H1 (cell line): ENCODE measurements at regions not wholly inside any gene's neighbourhood (a gene's known extent, or its start where the extent isn't known, plus 50 kb on each side); places are given as distances from the start of the nearest gene placed in this dataset.

Experiments
- CTCF ChIA-PET: fragments of 300-600 bp; sonication (Branson Sonifier 250); formaldehyde crosslinking; loops from one replicate; lab custom pipeline; 2021; ENCODE audit not compliant: partially characterized antibody; lab: Charles Lee
- POLR2A ChIA-PET: fragments of 300-600 bp; sonication (Branson Sonifier 250); formaldehyde crosslinking; loops from one replicate; lab custom pipeline; 2021; ENCODE audit warnings: inconsistent platforms; ENCODE audit not compliant: partially characterized antibody; lab: Charles Lee
- DNase-seq, 2 experiments: peaks; one replicate each; pipeline versions ENCODE4 v3.0.0 to v3.0.0-alpha.2; 2010 to 2022; ENCODE audit warnings: low spot score in 2 of 2, low read depth in 1 of 2, mixed read lengths in 1 of 2
- FAIRE-seq: peaks from 2 replicates; lab custom pipeline; 2011; peaks lifted over from hg19 to GRCh38; lab: Jason Lieb, UNC
- H2AFZ ChIP-seq: 2 replicates; pipeline ENCODE4 v1.8.1; 2012; ENCODE audit warnings: low read length, inconsistent platforms
- H2AK5ac ChIP-seq: 2 replicates; pipeline ENCODE4 v1.6.1; 2013; ENCODE audit warnings: low read depth, low read length
- H2BK120ac ChIP-seq: replicated peaks from 2 replicates; pipeline ENCODE3; 2013; ENCODE audit warnings: low read depth, low read length, inconsistent platforms
- H2BK12ac ChIP-seq: 2 replicates; pipeline ENCODE4 v1.6.1; 2013; ENCODE audit warnings: low read depth, low read length
- H2BK15ac ChIP-seq: 2 replicates; pipeline ENCODE4 v1.6.1; 2013; ENCODE audit warnings: low read length
- H2BK20ac ChIP-seq: 2 replicates; pipeline ENCODE4 v1.6.1; 2013; ENCODE audit warnings: low read length
- H2BK5ac ChIP-seq: 2 replicates; pipeline ENCODE4 v1.6.1; 2013; ENCODE audit warnings: low read depth, low read length
- H3K14ac ChIP-seq: 2 replicates; pipeline ENCODE4 v1.6.1; 2013; ENCODE audit warnings: inconsistent platforms; ENCODE audit not compliant: insufficient read length
- H3K18ac ChIP-seq: 2 replicates; pipeline ENCODE4 v1.6.1; 2013; ENCODE audit warnings: low read length; ENCODE audit errors: extremely low read depth
- H3K23ac ChIP-seq: 2 replicates; pipeline ENCODE4 v1.6.1; 2013; ENCODE audit warnings: inconsistent platforms; ENCODE audit not compliant: insufficient read length
- H3K23me2 ChIP-seq: 2 replicates; pipeline ENCODE4 v1.6.1; 2013; ENCODE audit warnings: low read depth, low read length
- H3K27ac ChIP-seq: 2 replicates; pipeline ENCODE4 v1.6.1; 2011; ENCODE audit warnings: low read depth, low read length, inconsistent platforms
- H3K27me3 ChIP-seq, 4 experiments: replicated peaks in 1 of 4; 1 replicate in 1 of 4; 2 replicates in 3 of 4; pipeline versions ENCODE4 v1.6.1 to v1.8.1; 2011 to 2013; ENCODE audit warnings: low read length in 3 of 4, mild to moderate bottlenecking in 3 of 4, inconsistent platforms in 2 of 4, mixed read lengths in 2 of 4, moderate library complexity in 1 of 4; ENCODE audit not compliant: control insufficient read depth in 3 of 4, insufficient read depth in 3 of 4; ENCODE audit errors: extremely low read depth in 1 of 4
- H3K36me3 ChIP-seq, 4 experiments: 2 replicates each; pipeline versions ENCODE4 v1.6.1 to v1.8.1; 2011 to 2013; ENCODE audit warnings: mild to moderate bottlenecking in 4 of 4, low read length in 3 of 4, moderate library complexity in 2 of 4, control low read depth in 1 of 4, inconsistent platforms in 1 of 4; ENCODE audit not compliant: insufficient read depth in 4 of 4, control insufficient read depth in 2 of 4
- H3K4ac ChIP-seq: replicated peaks from 2 replicates; pipeline ENCODE3; 2013; ENCODE audit warnings: low read length, low read depth, mixed read lengths, inconsistent platforms; ENCODE audit not compliant: insufficient read length
- H3K4me1 ChIP-seq, 4 experiments: replicated peaks in 1 of 4; 1 replicate in 1 of 4; 2 replicates in 3 of 4; pipeline versions ENCODE4 v1.6.1 to v1.8.1; 2011 to 2013; ENCODE audit warnings: low read length in 3 of 4, inconsistent platforms in 2 of 4, mixed read lengths in 1 of 4; ENCODE audit not compliant: insufficient read depth in 4 of 4, control insufficient read depth in 3 of 4
- H3K4me2 ChIP-seq, 2 experiments: 2 replicates each; pipeline versions ENCODE4 v1.6.1 to v1.8.1; 2011 to 2013; ENCODE audit warnings: low read depth in 2 of 2, low read length in 2 of 2, control low read depth in 1 of 2, inconsistent platforms in 1 of 2, mild to moderate bottlenecking in 1 of 2; ENCODE audit not compliant: insufficient read depth in 1 of 2
- H3K4me3 ChIP-seq, 4 experiments: fragments of 200-600, 300-600 bp in 1 of 4; sonication (generic), shearing (Covaris generic), sonication (Bioruptor Twin) in 1 of 4; 2 replicates each; pipeline versions ENCODE4 v1.5.1 to v1.8.1; 2011 to 2016; ENCODE audit warnings: low read length in 4 of 4, low read depth in 3 of 4, control low read depth in 2 of 4, inconsistent platforms in 2 of 4, mild to moderate bottlenecking in 2 of 4, mixed read lengths in 1 of 4, moderate library complexity in 1 of 4; ENCODE audit not compliant: insufficient read depth in 2 of 4; ENCODE audit errors: extremely low read depth in 1 of 4
- H3K56ac ChIP-seq: replicated peaks from 2 replicates; pipeline ENCODE3; 2013; ENCODE audit warnings: low read depth, mild to moderate bottlenecking, mixed read lengths, low read length, inconsistent platforms; ENCODE audit not compliant: insufficient read length
- H3K79me1 ChIP-seq: 2 replicates; pipeline ENCODE4 v1.6.1; 2013; ENCODE audit warnings: low read depth, low read length, control low read depth
- H3K79me2 ChIP-seq, 2 experiments: 2 replicates each; pipeline versions ENCODE4 v1.6.1 to v1.8.1; 2012 to 2013; ENCODE audit warnings: low read length in 2 of 2, mild to moderate bottlenecking in 2 of 2, inconsistent platforms in 1 of 2; ENCODE audit not compliant: insufficient read depth in 2 of 2, control insufficient read depth in 1 of 2
- H3K9ac ChIP-seq, 4 experiments: replicated peaks in 1 of 4; 1 replicate in 1 of 4; 2 replicates in 3 of 4; pipeline versions ENCODE4 v1.6.1 to v1.8.1; 2011 to 2013; ENCODE audit warnings: low read depth in 3 of 4, low read length in 3 of 4, control low read depth in 2 of 4, mild to moderate bottlenecking in 2 of 4, moderate library complexity in 2 of 4, inconsistent platforms in 1 of 4; ENCODE audit errors: extremely low read depth in 1 of 4
- H3K9me3 ChIP-seq, 2 experiments: 2 replicates each; pipeline versions ENCODE4 v1.6.1 to v1.8.1; 2012 to 2013; ENCODE audit warnings: mild to moderate bottlenecking in 2 of 2, moderate library complexity in 2 of 2, control low read depth in 1 of 2, inconsistent platforms in 1 of 2, low read depth in 1 of 2, low read length in 1 of 2, mixed read lengths in 1 of 2; ENCODE audit not compliant: insufficient read depth in 2 of 2
- H4K20me1 ChIP-seq, 2 experiments: replicated peaks in 1 of 2; 2 replicates each; pipeline versions ENCODE3 to v1.8.1; 2011 to 2013; ENCODE audit warnings: inconsistent platforms in 2 of 2, low read length in 2 of 2, mild to moderate bottlenecking in 1 of 2; ENCODE audit not compliant: insufficient read depth in 2 of 2, control insufficient read depth in 1 of 2
- H4K5ac ChIP-seq: 2 replicates; pipeline ENCODE4 v1.6.1; 2013; ENCODE audit warnings: low read length, low read depth, mixed read lengths, inconsistent platforms; ENCODE audit not compliant: insufficient read length
- H4K8ac ChIP-seq: 2 replicates; pipeline ENCODE4 v1.8.0; 2013; ENCODE audit warnings: mild to moderate bottlenecking, moderate library complexity, low read length, inconsistent platforms; ENCODE audit not compliant: insufficient read depth; ENCODE audit errors: extremely low read depth
- H4K91ac ChIP-seq: replicated peaks from 2 replicates; pipeline ENCODE3; 2013; ENCODE audit warnings: low read length, mixed read lengths, inconsistent platforms; ENCODE audit not compliant: insufficient read length
- CBX8 ChIP-seq: fragments of 300-800, 300-1000 bp; sonication (generic); IDR thresholded peaks from 2 replicates; pipeline ENCODE4 v1.7.1; 2016; ENCODE audit warnings: low read depth, low read length, borderline replicate concordance
- FOSL1 ChIP-seq: IDR thresholded peaks from 2 replicates; pipeline ENCODE4 v1.6.1; 2011; ENCODE audit warnings: mild to moderate bottlenecking, low read depth, low read length, moderate library complexity; ENCODE audit not compliant: insufficient read depth
- GABPA ChIP-seq: IDR thresholded peaks from 2 replicates; pipeline ENCODE4 v1.6.1; 2011; ENCODE audit warnings: mild to moderate bottlenecking, low read length, moderate library complexity, borderline replicate concordance; ENCODE audit not compliant: insufficient read depth
- HDAC2 ChIP-seq, 2 experiments: fragments of 300-600 bp in 1 of 2; sonication (generic) in 1 of 2; IDR thresholded peaks; 2 replicates each; pipeline ENCODE4 v1.6.1; 2011 to 2012; ENCODE audit warnings: low read depth in 2 of 2, low read length in 2 of 2, mild to moderate bottlenecking in 2 of 2, moderate library complexity in 2 of 2, borderline replicate concordance in 1 of 2, inconsistent platforms in 1 of 2
- JUN ChIP-seq: IDR thresholded peaks from 2 replicates; pipeline ENCODE4 v1.6.1; 2011; ENCODE audit warnings: low read depth, mild to moderate bottlenecking, improper control_type of control experiment, low read length
- KDM4A ChIP-seq: IDR thresholded peaks from one replicate; pipeline ENCODE4 v1.7.1; 2012; ENCODE audit warnings: low read depth, mild to moderate bottlenecking, moderate library complexity, low read length, inconsistent platforms; ENCODE audit not compliant: severe bottlenecking
- RAD21 ChIP-seq, 2 experiments: IDR thresholded peaks in 1 of 2; conservative IDR thresholded peaks in 1 of 2; 2 replicates each; pipeline ENCODE4 v1.6.1; 2011; ENCODE audit warnings: low read depth in 2 of 2, low read length in 2 of 2, improper control_type of control experiment in 1 of 2, inconsistent platforms in 1 of 2, mild to moderate bottlenecking in 1 of 2, moderate library complexity in 1 of 2
- RBBP5 ChIP-seq: IDR thresholded peaks from 2 replicates; pipeline ENCODE4 v1.7.1; 2012; ENCODE audit warnings: low read depth, mild to moderate bottlenecking, inconsistent platforms, low read length, moderate library complexity, borderline replicate concordance
- TAF7 ChIP-seq: optimal IDR thresholded peaks from 2 replicates; pipeline ENCODE3; 2011; ENCODE audit warnings: low read depth, mild to moderate bottlenecking, inconsistent platforms, low read length, moderate library complexity, borderline replicate concordance
- ZNF274 ChIP-seq: IDR thresholded peaks from 2 replicates; pipeline ENCODE4 v1.7.0; 2012; ENCODE audit warnings: low read length, borderline replicate concordance; ENCODE audit errors: extremely low read depth
- TF ChIP-seq, protein P1 (sequence below): IDR thresholded peaks from 2 replicates; pipeline ENCODE4 v1.6.1; 2012; ENCODE audit warnings: low read length, inconsistent platforms
- TF ChIP-seq, protein P2 (sequence below): IDR thresholded peaks from 2 replicates; pipeline ENCODE4 v1.6.1; 2012; ENCODE audit warnings: inconsistent platforms

DNA sequence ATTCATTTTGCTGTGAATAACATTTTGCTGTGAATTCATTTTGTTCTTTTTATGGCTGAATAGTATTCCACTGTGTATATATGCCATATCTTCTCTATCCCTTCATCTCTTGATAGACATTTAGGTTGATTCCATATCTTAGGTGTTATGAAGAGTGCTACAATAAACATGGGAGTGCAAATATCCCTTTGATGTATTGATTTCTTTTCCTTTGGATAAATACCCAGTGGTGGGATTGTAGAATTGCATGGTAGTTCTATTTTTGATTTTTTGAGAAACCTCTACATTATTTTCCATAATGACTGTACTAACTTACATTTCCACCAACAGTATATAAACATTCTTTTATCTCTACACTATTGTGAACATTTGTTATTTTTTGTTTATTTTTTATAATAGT, 555.9 kb downstream of the PDHA2 start:
- no peak overlapping the region for H2BK12ac ChIP-seq
- H3K18ac ChIP-seq: no peak overlapping the region
- H3K4me3 ChIP-seq: no peak overlapping the region
- no peak overlapping the region for H4K5ac ChIP-seq
- no peak overlapping the region for H3K23ac ChIP-seq
- H2BK120ac ChIP-seq: no peak overlapping the region
- DNase-seq (no peak), FAIRE-seq (no peak)
- no peak overlapping the region for H3K4me2 ChIP-seq
- H3K27ac ChIP-seq: no peak overlapping the region
- H4K91ac ChIP-seq: no peak overlapping the region
- no peak overlapping the region for H3K4ac ChIP-seq
- POLR2A ChIA-PET: no interaction called here
- H3K9me3 ChIP-seq: no peaks in the 10 kb centered on the region
- H3K23me2 ChIP-seq: no peaks in the 10 kb centered on the region
- H2BK15ac ChIP-seq: no peak overlapping the region
- no peak overlapping the region for H3K56ac ChIP-seq
- no peaks in the 10 kb centered on the region for H4K20me1 ChIP-seq
- H3K27me3 ChIP-seq: no peaks in the 10 kb centered on the region
- no peak overlapping the region for H2AK5ac ChIP-seq
- no peaks in the 10 kb centered on the region for H3K36me3 ChIP-seq
- no peaks in the 10 kb centered on the region for H3K79me1 ChIP-seq
- H2BK5ac ChIP-seq: no peak overlapping the region
- no peaks in the 10 kb centered on the region for H3K4me1 ChIP-seq
- H3K79me2 ChIP-seq: no peaks in the 10 kb centered on the region
- CTCF ChIA-PET: interaction anchor here (0.6 kb wide), 1 partner anchor 46 kb away, joined by 4 read pairs; no protein-coding TSS in a partner anchor
- no peak overlapping the region for H2AFZ ChIP-seq
- no peak overlapping the region for H3K14ac ChIP-seq
- H3K9ac ChIP-seq: no peak overlapping the region
- H2BK20ac ChIP-seq: no peak overlapping the region
- H4K8ac ChIP-seq: no peak overlapping the region
- no peak for TF ChIP-seq ZNF274
- no peak for TF ChIP-seq TAF7
- TF ChIP-seq, protein P1, sequence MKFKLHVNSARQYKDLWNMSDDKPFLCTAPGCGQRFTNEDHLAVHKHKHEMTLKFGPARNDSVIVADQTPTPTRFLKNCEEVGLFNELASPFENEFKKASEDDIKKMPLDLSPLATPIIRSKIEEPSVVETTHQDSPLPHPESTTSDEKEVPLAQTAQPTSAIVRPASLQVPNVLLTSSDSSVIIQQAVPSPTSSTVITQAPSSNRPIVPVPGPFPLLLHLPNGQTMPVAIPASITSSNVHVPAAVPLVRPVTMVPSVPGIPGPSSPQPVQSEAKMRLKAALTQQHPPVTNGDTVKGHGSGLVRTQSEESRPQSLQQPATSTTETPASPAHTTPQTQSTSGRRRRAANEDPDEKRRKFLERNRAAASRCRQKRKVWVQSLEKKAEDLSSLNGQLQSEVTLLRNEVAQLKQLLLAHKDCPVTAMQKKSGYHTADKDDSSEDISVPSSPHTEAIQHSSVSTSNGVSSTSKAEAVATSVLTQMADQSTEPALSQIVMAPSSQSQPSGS: no peak
- no peak for TF ChIP-seq JUN
- no peak for TF ChIP-seq RAD21 (IDR thresholded peaks at IDR 0.05 in 1 of 2, conservative IDR thresholded peaks at IDR 0.05 in 1 of 2; ENCODE audit: low read depth in 2 of 2, low read length in 2 of 2)
- TF ChIP-seq RBBP5: no peak
- TF ChIP-seq, protein P2, sequence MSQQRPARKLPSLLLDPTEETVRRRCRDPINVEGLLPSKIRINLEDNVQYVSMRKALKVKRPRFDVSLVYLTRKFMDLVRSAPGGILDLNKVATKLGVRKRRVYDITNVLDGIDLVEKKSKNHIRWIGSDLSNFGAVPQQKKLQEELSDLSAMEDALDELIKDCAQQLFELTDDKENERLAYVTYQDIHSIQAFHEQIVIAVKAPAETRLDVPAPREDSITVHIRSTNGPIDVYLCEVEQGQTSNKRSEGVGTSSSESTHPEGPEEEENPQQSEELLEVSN: no peak
- TF ChIP-seq HDAC2 (IDR thresholded peaks at IDR 0.05; ENCODE audit: borderline replicate concordance in 1 of 2, low read depth in 2 of 2, low read length in 2 of 2): no peak
- no peak for TF ChIP-seq KDM4A
- no peak for TF ChIP-seq GABPA
- TF ChIP-seq FOSL1: no peak
- no peak for TF ChIP-seq CBX8
